CD4-positive, CD25-positive, alpha-beta regulatory T cell (primary cell): ENCODE measurements at regions not wholly inside any gene's neighbourhood (a gene's known extent, or its start where the extent isn't known, plus 50 kb on each side); places are given as distances from the start of the nearest gene placed in this dataset.
"Not testable (repeated sequence)": the region's sequence is repeated elsewhere in the genome, so short reads cannot be mapped to it uniquely, and the experiment has no call there.

Experiments used
- ATAC-seq, 2 donors: fragments of 150-1000 bp; cut with Tn5 transposase; one replicate each; pipeline ENCODE4 v1.10.0; 2021; ENCODE audit warnings: low read depth in 2 of 2, moderate number of reproducible peaks in 2 of 2, moderate library complexity in 1 of 2
- DNase-seq, 3 donors: peaks; one replicate each; pipeline versions ENCODE4 v3.0.0 to v3.0.0-alpha.2; 2012 to 2022; ENCODE audit warnings: mixed read lengths in 1 of 3
- H3K27ac ChIP-seq: one replicate; pipeline ENCODE4 v1.7.0; 2013; ENCODE audit warnings: mild to moderate bottlenecking, low read length; ENCODE audit not compliant: insufficient read depth, poor library complexity, severe bottlenecking
- H3K27me3 ChIP-seq: one replicate; pipeline ENCODE4 v1.7.0; 2013; ENCODE audit warnings: low read length; ENCODE audit not compliant: control insufficient read depth, insufficient read depth
- H3K36me3 ChIP-seq: one replicate; pipeline ENCODE4 v1.7.0; 2013; ENCODE audit warnings: mild to moderate bottlenecking, low read length, moderate library complexity; ENCODE audit not compliant: control insufficient read depth, insufficient read depth
- H3K4me1 ChIP-seq: 2 replicates; pipeline ENCODE4 v1.7.0; 2013; ENCODE audit warnings: mild to moderate bottlenecking, low read length; ENCODE audit not compliant: insufficient read depth, control insufficient read depth, poor library complexity, severe bottlenecking
- H3K4me3 ChIP-seq: one replicate; pipeline ENCODE4 v1.7.0; 2013; ENCODE audit warnings: low read depth, mild to moderate bottlenecking, low read length, moderate library complexity
- H3K9me3 ChIP-seq, 2 experiments: 1 replicate in 1 of 2; 2 replicates in 1 of 2; pipeline ENCODE4 v1.7.0; 2013; ENCODE audit warnings: low read length in 2 of 2, mild to moderate bottlenecking in 1 of 2, moderate library complexity in 1 of 2; ENCODE audit not compliant: control insufficient read depth in 2 of 2
- H3K27ac Mint-ChIP-seq, 3 donors: one replicate each; pipeline ENCODE4 v1.8.0; 2020 to 2022; ENCODE audit warnings: mild to moderate bottlenecking in 3 of 3, mixed read lengths in 3 of 3, moderate library complexity in 2 of 3
- H3K27me3 Mint-ChIP-seq: one replicate; pipeline ENCODE4 v1.8.0; 2022; ENCODE audit warnings: mild to moderate bottlenecking, mixed read lengths
- H3K36me3 Mint-ChIP-seq: one replicate; pipeline ENCODE4 v1.8.0; 2020; ENCODE audit warnings: mixed read lengths
- H3K4me1 Mint-ChIP-seq, 4 donors: one replicate each; pipeline ENCODE4 v1.8.0; 2020 to 2022; ENCODE audit warnings: mixed read lengths in 4 of 4, mild to moderate bottlenecking in 1 of 4
- H3K4me3 Mint-ChIP-seq, 4 donors: one replicate each; pipeline ENCODE4 v1.8.0; 2020 to 2022; ENCODE audit warnings: mild to moderate bottlenecking in 4 of 4, mixed read lengths in 4 of 4, moderate library complexity in 3 of 4
- H3K9me3 Mint-ChIP-seq, 7 donors: one replicate each; pipeline ENCODE4 v1.8.0; 2020 to 2022; ENCODE audit warnings: mixed read lengths in 7 of 7, mild to moderate bottlenecking in 3 of 7, moderate library complexity in 2 of 7

DNA sequence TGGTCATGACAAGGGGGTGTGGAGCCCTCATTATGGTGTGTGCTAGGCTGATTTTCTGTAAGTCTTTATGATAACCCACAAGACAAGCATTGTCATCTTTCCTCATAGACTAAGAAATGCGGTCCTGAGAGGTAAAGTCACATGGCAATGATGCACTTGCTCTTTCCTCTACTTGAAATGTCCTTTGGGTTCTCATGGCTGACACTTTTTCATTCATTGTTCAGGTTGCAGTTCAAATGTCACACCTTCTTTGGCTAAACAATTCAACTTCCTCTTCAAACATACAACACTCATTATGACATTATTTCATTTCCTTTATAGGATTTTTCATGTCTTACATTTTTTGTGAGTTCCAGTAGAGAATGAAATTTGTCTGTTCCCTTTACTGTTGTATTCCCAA lies 323.6 kb upstream of the PRR16 start:
- ATAC-seq = no peak
- Mint-ChIP-seq H3K9me3 (peaks cover 0 to 6% (median 3%) of the 10 kb centered on the region in 7 donors), H3K4me3 (peak overlapping the region in 1 of 4 donors; percentile 10), H3K27ac (no peak overlapping the region), H3K4me1 (no peaks in the 10 kb centered on the region), H3K27me3 (no peaks in the 10 kb centered on the region), H3K36me3 (no peaks in the 10 kb centered on the region)
- Histone ChIP-seq H3K27me3 (no peaks in the 10 kb centered on the region), H3K36me3 (no peaks in the 10 kb centered on the region), H3K9me3 (no peaks in the 10 kb centered on the region), H3K4me1 (no peaks in the 10 kb centered on the region), H3K4me3 (no peak overlapping the region), H3K27ac (no peak overlapping the region)
- DNase-seq = no peak

DNA sequence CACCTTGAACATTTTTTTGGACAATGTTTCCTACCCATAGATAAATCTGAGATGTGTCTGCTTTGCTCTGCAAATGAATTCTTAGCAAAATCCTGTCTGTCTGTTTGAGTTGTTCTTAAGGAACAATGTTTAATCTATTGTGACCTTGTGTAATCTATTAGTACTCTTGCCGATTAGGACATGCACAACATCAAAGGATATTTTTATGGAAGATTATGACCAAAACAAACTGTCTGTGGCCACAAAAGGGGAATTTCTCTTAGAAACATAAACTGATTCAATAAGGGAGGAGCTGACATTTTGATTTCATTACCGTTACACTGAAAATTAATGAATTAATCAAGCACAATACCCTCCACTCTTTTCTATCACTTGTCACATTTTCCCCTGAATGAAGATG lies 323.0 kb upstream of the PRR16 start:
- no peak overlapping the region for H3K27ac Mint-ChIP-seq
- no peak for DNase-seq
- Histone ChIP-seq H3K36me3 (no peaks in the 10 kb centered on the region), H3K27me3 (no peaks in the 10 kb centered on the region), H3K4me3 (no peak overlapping the region), H3K27ac (no peak overlapping the region), H3K4me1 (no peaks in the 10 kb centered on the region), H3K9me3 (no peaks in the 10 kb centered on the region)
- H3K27me3 Mint-ChIP-seq = no peaks in the 10 kb centered on the region
- H3K4me3 Mint-ChIP-seq = no peak overlapping the region
- no peak for ATAC-seq
- no peaks in the 10 kb centered on the region for H3K36me3 Mint-ChIP-seq
- no peaks in the 10 kb centered on the region for H3K4me1 Mint-ChIP-seq
- H3K9me3 Mint-ChIP-seq = peaks cover 0 to 9% (median 5%) of the 10 kb centered on the region in 7 donors

DNA sequence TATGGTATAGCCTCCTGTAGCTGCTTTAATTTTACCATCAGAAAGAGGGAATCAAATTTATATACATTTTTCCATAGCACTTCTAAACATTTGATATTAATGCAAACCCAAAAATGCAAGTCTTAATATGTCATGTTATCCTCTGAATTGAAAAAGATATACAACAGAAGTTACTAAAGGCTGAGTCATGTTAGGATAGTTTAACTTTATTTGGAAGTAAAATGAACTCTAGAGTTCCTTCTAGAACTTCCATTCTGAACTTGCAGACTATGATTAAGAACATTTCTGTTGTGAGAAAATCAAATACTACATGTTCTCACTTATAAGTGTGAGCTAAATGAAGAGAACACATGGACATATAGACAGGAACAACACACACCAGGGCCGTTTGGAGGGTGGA lies 317.3 kb upstream of the PRR16 start:
- H3K4me3 ChIP-seq = no peak overlapping the region
- no peaks in the 10 kb centered on the region for H3K4me1 Mint-ChIP-seq
- no peaks in the 10 kb centered on the region for H3K4me1 ChIP-seq
- H3K27ac ChIP-seq = no peak overlapping the region
- H3K36me3 Mint-ChIP-seq = no peaks in the 10 kb centered on the region
- no peak overlapping the region for H3K27ac Mint-ChIP-seq
- no peak overlapping the region for H3K4me3 Mint-ChIP-seq
- no peak for DNase-seq
- H3K9me3 ChIP-seq = no peaks in the 10 kb centered on the region
- peaks cover 0 to 14% (median 3%) of the 10 kb centered on the region in 7 donors for H3K9me3 Mint-ChIP-seq
- no peaks in the 10 kb centered on the region for H3K27me3 ChIP-seq
- no peaks in the 10 kb centered on the region for H3K36me3 ChIP-seq
- no peaks in the 10 kb centered on the region for H3K27me3 Mint-ChIP-seq
- ATAC-seq = no peak

DNA sequence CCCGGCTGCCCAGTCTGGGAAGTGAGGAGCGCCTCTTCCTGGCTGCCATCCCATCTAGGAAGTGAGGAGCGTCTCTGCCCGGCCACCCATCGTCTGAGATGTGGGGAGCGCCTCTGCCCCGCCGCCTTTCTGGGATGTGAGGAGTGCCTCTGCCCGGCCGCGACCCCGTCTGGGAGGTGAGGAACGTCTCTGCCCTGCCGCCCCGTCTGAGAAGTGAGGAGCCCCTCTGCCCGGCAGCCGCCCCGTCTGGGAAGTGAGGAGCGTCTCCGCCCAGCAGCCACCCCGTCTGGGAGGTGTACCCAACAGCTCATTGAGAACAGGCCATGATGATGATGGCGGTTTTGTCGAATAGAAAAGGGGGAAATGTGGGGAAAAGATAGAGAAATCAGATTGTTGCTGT lies 316.2 kb upstream of the PRR16 start:
- not testable (repeated sequence) for H3K27me3 ChIP-seq, H3K36me3 ChIP-seq, H3K4me3 Mint-ChIP-seq, H3K4me1 ChIP-seq, DNase-seq, H3K27me3 Mint-ChIP-seq, H3K9me3 ChIP-seq, H3K36me3 Mint-ChIP-seq, H3K4me1 Mint-ChIP-seq, ATAC-seq, H3K27ac ChIP-seq, H3K27ac Mint-ChIP-seq, H3K4me3 ChIP-seq
- peaks cover 0 to 14% (median 3%) of the 10 kb centered on the region in 7 donors for H3K9me3 Mint-ChIP-seq

DNA sequence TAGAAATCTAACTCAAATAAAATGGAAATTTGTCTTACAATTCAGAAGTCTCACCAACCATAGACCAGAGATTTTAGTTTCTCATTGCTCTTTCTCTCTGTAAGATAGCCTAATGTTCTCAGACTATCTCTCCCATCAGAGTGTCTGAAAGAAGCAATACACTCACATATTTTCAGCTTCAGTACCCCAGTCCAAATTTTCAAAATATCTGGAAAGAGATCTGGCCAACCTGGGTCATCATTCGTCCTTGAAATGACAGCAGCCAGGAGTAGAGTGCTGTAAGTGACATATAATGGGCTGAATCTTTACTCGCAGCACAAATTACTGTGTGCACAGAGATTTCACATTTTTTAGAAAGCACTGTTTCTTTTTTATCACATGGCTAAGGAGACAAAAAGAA lies 313.3 kb upstream of the PRR16 start:
- H3K4me3 ChIP-seq = no peak overlapping the region
- DNase-seq (no peak), ATAC-seq (no peak)
- Mint-ChIP-seq H3K4me3 (no peak overlapping the region), H3K4me1 (no peaks in the 10 kb centered on the region), H3K36me3 (no peaks in the 10 kb centered on the region), H3K27ac (no peak overlapping the region), H3K9me3 (peaks cover 0 to 8% (median 3%) of the 10 kb centered on the region in 7 donors), H3K27me3 (no peaks in the 10 kb centered on the region)
- H3K27ac ChIP-seq = no peak overlapping the region
- no peaks in the 10 kb centered on the region for H3K9me3 ChIP-seq
- H3K4me1 ChIP-seq = no peaks in the 10 kb centered on the region
- H3K36me3 ChIP-seq = no peaks in the 10 kb centered on the region
- no peaks in the 10 kb centered on the region for H3K27me3 ChIP-seq

DNA sequence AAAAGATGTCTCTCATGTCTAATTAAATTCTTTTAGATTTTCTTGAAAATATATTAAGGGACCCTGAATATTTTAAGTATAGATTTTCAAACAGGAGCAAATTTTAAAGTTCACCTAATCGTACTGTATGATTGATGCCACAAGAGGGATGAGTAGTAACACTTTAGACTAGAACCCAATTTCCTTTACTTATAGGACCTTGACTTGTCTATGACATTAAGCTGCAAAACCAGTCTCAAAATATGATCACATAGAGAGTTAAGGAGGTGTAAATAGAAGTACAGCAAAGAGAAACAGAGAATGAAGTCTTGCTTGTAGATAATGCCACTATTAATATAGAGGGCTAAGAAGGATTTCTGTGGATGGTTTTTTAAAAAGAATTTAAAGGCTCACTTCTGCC lies 312.9 kb upstream of the PRR16 start:
- Histone ChIP-seq H3K4me3 (no peak overlapping the region), H3K4me1 (no peaks in the 10 kb centered on the region), H3K9me3 (no peaks in the 10 kb centered on the region), H3K36me3 (no peaks in the 10 kb centered on the region), H3K27ac (no peak overlapping the region), H3K27me3 (no peaks in the 10 kb centered on the region)
- no peak overlapping the region for H3K4me3 Mint-ChIP-seq
- no peak overlapping the region for H3K27ac Mint-ChIP-seq
- peaks cover 0 to 8% (median under 1%) of the 10 kb centered on the region in 7 donors for H3K9me3 Mint-ChIP-seq
- no peaks in the 10 kb centered on the region for H3K4me1 Mint-ChIP-seq
- no peak for ATAC-seq
- no peaks in the 10 kb centered on the region for H3K36me3 Mint-ChIP-seq
- no peak for DNase-seq
- H3K27me3 Mint-ChIP-seq = no peaks in the 10 kb centered on the region

DNA sequence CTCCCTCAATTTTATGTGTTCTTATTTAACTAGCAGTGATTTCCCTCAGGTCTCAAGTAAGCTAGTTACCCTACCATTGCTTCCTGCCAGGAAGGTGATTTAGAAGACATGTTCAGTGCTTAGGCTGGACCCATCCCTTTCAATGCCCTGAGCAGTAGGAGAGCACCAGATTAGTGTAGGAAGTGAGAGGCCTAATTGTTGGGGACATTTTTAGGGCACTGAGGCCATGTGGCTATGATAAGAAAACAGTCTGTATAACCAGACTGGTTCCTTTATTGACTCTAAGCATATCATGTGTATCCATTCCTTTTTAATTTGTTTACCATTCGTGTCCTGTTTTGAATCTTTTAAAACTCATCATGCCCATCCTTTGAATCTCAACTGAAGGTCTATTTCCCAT lies 312.3 kb upstream of the PRR16 start:
- Histone ChIP-seq H3K27ac (no peak overlapping the region), H3K27me3 (no peaks in the 10 kb centered on the region), H3K4me1 (no peaks in the 10 kb centered on the region), H3K4me3 (no peak overlapping the region), H3K9me3 (no peaks in the 10 kb centered on the region), H3K36me3 (no peaks in the 10 kb centered on the region)
- DNase-seq = no peak
- peaks cover 0 to 3% (median under 1%) of the 10 kb centered on the region in 7 donors for H3K9me3 Mint-ChIP-seq
- H3K36me3 Mint-ChIP-seq = no peaks in the 10 kb centered on the region
- no peak overlapping the region for H3K27ac Mint-ChIP-seq
- no peak overlapping the region for H3K4me3 Mint-ChIP-seq
- no peaks in the 10 kb centered on the region for H3K27me3 Mint-ChIP-seq
- ATAC-seq = no peak
- H3K4me1 Mint-ChIP-seq = no peaks in the 10 kb centered on the region

DNA sequence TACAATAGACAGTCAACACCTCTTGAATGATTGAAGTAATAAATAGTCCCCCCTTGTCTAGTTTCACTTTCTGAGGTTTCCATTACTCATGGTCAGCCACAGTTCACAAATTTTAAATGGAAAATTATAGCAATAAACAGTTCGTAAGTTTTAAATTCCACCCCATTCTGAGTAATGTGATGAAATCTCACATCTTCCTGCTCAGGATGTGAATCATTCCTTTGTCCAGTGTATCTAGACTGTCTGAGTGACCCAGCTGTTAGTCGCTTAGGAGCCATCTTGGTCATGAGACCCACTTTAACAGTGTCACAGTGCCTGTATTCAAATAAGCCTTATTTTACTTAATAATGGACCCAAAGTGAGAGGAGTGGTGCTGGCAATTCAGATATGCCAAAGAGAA lies 311.6 kb upstream of the PRR16 start:
- Mint-ChIP-seq H3K27me3 (no peaks in the 10 kb centered on the region), H3K9me3 (peaks cover 0 to 7% (median 0%) of the 10 kb centered on the region in 7 donors), H3K27ac (no peak overlapping the region), H3K4me1 (no peaks in the 10 kb centered on the region), H3K36me3 (no peaks in the 10 kb centered on the region), H3K4me3 (no peak overlapping the region)
- no peak for DNase-seq
- Histone ChIP-seq H3K4me3 (no peak overlapping the region), H3K27me3 (no peaks in the 10 kb centered on the region), H3K27ac (no peak overlapping the region), H3K36me3 (no peaks in the 10 kb centered on the region), H3K4me1 (no peaks in the 10 kb centered on the region), H3K9me3 (no peaks in the 10 kb centered on the region)
- no peak for ATAC-seq
